ENCODE measurements at regions not wholly inside any gene's neighbourhood (a gene's known extent, or its start where the extent isn't known, plus 50 kb on each side); places are given as distances from the start of the nearest gene placed in this dataset.

DNA sequence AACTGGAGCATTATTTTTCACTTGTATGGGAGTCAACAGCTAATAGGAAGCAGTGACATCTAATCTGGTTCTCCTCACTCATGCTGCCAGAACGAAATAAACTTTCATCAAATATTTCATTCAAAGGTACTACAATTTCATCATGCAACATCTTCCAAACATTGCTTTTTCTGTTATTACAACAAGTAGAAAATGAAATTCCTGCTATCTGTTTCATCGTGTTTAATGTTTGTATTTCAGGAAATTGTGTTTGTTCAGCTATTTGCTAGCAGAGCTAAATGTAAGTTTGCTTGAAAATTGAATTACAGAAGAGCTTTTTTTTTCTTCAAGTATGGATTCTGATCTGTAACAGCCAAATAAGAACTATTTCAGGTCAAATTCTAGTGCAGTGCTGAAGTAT is 90.1 kb downstream of the SLITRK6 start:
- TF ChIP-seq EZH2 (IDR thresholded peaks at IDR 0.05; ENCODE audit: insufficient read depth, poor library complexity, severe bottlenecking) (no peak), EZH2phosphoT487 (IDR thresholded peaks at IDR 0.05; ENCODE audit: insufficient read depth, low read depth) (no peak)
